GM19397 (cell line): ENCODE measurements at regions not wholly inside any gene's neighbourhood (a gene's known extent, or its start where the extent isn't known, plus 50 kb on each side); places are given as distances from the start of the nearest gene placed in this dataset.

Experiments
- ATAC-seq: cut with Tn5 transposase; IDR thresholded peaks from one replicate; pipeline ENCODE4 v1.9.1; 2021; ENCODE audit warnings: mild to moderate bottlenecking, moderate library complexity; ENCODE audit not compliant: unreplicated experiment

DNA sequence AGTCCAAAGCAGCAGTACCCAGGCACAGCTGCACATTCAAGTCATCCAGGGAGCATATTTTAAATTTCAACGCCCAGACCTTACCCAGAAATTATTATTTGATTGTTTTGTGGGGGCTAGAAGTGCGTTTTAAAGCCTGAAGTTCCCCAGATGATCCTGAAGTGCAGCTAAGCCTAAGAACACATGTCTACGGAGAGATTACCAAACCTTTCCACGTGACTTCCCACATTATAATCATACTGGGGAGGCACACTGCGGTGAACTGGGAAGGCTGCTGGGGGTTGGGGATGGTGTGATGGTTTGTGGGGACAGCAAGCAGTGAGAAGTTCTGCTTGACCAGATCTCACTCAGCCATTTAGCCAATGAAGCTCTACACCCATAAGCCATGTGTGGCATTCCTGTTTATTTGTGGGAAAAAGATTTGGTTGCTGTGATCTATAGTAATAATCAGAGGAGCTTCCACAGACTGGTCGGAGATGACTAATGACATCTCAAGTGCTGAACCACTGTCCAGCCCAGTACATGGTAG is 93.4 kb upstream of the CDH6 start:
- ATAC-seq = no peak

DNA sequence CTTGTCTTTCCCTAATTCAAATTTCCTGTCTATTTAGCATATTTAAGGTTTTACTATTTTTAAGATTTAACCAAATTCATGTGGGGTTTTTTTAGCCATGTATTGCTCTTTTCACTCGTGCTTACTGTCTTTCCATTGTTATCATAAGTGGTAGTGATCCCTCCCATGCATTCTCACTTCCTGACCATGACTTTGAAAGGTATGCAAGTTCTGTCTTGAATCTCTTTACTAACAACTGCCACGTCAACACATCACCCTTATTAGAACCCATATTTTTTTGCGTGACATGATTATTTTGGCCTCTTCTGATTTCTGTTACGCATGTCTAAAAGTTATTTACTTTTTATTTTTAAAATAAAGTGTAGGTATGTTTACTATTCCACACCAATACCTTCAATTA is 94.7 kb upstream of the CDH6 start:
- ATAC-seq = no peak

DNA sequence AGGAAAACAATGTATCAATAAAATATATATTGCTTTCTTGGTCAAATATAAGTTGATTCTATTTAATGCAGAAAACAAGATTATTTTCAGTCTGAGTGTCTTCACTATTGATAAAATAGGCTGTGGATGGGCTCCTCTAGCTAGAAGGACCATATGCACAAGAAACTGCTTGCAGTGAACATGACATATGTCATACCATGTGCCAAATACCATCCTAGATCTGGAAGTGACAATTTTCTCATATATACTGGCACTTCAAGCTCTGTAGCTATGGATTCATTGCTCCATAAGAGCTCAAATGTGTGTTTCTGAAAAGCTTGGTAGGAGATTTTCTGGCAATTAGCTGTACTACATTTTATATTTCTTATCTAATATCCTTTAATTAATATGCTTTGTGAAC is 95.6 kb upstream of the CDH6 start:
- ATAC-seq = no peak

DNA sequence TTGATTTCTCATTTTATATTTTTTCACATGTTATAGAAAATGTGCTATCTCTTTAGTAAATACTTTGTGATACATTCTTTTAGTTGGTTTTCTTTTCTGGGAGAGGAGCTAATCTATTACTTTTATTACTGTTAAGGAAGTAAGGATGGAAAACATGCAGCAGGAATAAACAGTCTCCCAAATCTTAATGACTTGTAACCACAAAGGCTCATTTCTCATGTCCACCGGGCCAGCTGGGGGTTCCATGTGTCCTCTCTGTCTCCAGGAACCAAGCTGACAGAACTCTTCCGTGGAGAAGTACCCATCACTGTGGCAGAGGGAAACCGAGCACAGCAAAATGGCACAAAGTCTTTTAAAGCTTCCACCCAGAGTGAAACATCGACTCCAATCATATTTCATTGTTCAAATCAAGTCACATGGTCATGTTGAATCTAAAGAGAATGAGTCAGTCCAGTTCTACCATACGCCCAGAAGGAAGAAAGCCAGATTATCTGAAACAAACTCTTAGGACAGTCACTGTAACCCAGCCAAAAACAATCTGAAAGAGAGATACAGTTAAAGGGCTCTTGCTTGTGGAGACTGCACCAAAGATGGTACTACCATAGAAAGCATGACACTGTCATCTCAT is 97.1 kb upstream of the CDH6 start:
- no peak for ATAC-seq

DNA sequence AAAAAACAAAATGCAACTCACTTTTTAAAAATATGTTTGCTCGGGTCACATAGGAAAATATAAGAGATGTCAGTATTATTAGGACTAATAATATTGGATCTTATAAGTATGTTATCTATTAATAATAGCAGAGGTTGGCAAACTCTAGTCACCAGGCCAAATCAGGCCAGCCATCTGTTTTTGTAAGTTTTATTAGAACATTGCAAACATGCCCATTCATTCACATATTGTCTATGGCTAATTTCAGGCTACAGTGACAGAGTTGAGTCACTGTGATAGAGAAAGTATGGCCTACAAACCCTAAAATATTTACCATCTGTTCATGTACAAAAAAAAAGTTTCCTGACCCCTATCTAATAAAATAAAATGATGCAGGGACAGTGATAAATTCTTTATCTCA is 97.7 kb upstream of the CDH6 start:
- no peak for ATAC-seq

DNA sequence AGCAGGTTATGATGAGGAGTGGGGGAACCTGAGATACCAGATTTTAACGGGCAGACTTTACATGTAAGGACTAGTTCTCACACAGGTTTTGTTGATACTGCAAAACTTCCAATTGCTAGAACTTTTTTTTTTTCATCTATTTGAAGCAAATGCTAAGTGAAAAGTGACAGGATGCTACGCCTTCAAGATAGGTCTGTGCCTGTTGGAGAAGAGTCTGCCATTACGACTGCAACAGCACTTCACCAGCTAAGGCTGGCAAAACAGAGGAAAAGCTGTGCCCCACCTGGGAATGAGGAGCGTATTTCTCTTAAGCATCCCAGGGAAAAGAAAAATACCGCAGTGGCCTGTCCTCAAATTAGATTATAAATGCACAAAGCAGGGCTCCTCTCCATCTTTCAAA is 102.0 kb upstream of the CDH6 start:
- ATAC-seq = no peak

DNA sequence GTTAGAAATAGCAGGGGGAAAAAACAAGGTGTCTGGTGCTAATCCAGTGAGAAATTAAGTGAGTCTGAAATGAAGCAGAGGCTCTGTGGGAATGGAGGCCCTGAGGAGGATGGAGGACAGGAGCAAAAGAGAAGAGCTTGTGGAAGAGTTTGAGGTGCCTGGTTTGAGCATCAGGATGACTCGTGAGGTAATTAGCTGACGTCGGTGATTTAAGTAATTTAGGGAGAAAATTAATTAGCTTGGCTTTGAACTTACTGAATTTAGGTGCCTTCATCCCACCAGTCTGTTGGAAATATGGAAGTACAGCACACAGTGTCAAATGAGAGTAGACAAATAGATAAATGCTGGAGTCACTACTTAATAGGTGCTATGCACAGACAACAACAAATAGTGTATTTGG is 103.0 kb upstream of the CDH6 start:
- ATAC-seq = no peak

DNA sequence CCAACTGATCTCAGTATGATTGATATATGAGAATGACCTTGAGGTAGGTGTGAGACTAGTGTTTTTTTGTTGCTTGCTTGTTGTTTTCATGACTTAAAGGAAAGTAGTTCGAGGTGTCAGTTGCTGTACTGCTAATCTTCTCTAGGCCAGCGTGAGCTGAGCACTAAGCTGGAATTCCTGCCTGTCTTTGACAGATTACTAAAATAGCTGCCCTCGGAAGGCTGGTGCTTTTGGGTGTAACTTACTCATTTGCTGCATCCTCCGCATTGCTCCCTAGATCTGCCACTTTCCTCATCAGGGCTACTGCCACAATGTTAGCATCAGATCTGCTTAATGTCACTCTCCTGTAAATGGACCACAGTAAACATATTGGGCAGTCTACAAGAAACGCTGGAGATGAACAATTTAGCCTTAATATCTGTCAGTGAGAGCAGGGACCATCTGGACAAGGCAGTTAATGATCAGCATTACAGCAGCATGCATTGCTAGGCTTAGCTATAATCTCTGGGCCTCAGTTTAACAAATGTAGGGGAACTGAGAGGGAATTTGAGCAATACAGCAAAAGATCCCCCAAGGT is 106.6 kb upstream of the CDH6 start:
- no peak for ATAC-seq

DNA sequence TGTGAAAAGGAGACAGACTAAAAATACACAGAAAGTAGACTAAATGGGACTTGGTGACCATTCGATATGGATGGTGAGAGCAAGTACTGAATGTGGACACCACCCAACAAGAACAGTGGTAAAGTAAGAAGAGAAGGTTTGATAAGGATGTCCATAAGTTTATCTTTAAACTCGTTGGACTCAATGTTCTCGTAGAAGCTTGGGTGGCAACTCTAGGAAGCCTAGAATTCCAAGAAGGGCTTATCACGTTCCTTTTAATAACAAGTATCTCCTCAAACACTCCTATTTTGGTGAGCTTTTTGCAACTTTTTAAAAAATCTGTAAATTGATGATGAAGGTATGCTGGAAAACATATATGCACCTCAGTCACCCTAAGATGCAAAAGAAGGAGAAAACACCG is 108.6 kb upstream of the CDH6 start:
- ATAC-seq = no peak

DNA sequence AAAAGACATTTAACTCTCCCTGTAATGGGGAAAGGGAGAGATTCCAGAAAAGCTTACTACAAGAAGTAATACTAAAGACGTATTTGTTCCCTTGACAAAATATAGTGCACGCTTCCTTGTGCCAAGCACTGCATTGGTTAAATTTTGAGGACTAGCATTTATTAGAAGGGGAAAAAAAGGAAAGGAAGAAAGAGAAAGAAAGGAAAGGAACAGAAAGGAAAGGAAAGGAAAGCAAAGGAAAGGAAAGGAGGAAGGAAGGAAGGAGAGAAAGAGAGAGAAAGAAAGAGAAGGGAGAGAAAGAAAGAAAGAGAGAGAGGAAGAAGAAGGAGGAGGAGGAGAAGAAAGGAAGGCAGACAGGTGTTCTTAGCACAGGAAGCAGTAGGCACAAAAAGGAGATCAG is 110.1 kb upstream of the CDH6 start:
- ATAC-seq = no peak

DNA sequence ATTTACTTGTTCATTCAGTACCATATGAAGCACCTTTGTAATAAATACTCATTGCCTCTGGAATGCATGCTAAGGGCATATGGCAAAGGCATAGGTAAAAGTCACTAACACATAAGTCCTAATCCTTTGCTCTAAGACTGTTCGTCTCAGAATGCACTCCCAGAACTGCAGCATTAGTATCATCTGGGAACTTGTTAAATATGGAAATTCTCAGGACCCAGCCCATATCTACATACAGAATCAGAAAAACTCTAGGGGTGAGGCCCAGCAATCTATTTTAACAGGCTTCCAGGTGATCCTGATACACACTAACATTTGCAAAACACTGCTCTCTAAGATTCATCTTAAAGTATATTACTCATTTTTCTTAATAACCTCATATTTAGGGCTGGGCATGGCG is 113.8 kb upstream of the CDH6 start:
- no peak for ATAC-seq

DNA sequence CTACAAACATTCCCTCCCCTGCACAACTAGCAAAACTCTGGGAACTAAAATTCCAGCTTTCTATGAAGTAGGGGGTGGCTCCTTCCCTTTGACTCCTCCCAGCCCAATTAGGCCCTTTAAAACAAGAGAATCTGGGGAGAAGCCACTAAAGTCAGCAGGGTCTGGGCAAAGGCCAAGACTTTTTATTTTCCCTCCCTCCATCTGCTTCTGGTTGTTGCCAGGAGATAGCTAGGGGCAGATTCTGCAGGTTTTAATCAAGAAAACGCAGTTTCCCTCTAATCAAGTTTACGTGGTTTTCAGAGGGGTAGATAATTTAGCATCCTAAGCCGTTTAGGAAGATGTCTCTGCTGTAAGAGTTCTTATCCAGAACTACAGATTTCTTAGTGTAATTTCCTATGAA is 114.5 kb upstream of the CDH6 start:
- no peak for ATAC-seq

DNA sequence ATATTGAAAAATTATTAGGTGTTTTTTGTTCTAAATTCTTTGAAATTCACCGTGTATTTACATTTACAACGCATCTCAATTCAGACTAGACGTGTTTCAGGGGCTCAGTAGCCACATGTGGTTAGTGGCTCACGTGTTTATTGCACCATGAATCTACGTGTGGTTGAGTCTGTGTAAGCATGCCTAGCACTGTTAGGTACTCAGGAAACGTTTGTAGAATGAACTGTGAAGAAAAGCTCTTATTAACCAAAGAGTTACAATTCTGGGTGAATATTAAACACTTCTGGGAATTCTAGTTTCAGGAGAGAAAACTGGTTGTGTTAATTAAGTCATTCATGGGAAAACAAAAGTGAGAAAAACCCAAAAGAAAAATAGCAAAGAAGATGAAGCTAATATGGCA is 117.5 kb upstream of the CDH6 start:
- no peak for ATAC-seq

DNA sequence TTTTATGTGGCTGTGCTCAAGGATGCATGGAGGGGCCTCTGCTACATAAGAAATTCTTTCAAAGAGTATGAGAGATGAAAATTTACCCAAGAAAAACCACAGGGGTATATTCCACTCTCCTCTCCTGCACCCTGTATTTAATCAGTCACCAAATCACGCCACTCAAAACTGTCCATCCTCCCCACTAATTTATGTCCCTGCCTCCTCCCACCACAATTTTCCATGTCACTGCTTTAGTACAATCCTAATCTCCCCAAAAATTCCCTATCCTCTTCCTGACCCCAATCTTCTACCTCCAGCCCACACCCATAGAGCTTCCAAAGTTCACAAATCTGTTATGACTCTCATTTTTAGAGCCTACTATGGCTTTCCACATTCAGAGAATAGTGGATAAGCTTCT is 125.2 kb upstream of the CDH6 start:
- no peak for ATAC-seq

DNA sequence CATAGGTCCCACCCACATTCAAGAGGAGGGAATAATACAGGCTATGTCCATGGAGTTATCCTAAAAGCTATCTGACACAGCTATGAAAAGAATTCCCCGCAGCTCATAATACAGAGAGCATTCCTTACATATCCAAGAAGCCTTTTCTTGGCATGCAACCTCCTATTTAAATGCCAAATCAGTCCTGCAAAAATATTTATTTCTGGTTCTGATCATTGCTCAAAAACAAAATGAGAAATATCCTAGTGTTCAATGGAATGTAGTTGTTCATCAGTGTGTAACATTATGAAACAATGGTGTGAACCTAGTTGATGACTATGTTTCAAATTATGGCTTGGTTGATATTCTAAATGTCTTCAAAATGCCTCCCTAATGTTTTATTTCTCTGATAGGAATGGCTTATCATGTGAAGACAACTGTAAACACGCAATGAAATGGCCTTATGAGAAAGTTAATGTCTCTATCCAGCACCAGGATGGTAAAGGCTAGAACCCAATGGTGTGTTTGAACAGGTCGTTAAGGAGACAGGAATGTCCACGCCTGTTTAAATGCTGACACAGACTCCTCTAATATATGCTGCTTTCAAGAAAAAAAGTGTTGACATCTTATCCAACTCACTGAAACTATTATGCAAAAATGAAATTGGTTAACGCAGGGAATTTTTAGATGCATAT is 126.7 kb upstream of the CDH6 start:
- ATAC-seq = no peak

DNA sequence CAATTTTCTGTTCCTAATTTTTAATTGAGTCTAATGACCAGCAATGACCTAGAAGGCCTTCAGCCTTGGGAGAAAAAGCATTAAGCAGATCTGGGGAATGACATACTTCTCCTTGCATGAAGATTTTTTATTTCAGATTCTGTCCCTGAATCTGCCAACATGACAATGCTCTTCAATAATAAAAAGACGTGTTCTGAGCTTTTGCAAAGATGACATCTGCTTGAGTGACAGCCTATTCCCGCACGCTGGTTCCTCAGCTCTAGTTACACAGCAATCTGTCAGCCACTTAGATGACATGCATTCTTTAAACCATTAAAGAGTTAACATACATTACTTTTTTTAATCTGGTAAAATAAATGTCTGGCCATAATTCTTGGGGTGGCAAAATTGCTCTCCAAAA is 129.3 kb upstream of the CDH6 start:
- ATAC-seq = no peak

DNA sequence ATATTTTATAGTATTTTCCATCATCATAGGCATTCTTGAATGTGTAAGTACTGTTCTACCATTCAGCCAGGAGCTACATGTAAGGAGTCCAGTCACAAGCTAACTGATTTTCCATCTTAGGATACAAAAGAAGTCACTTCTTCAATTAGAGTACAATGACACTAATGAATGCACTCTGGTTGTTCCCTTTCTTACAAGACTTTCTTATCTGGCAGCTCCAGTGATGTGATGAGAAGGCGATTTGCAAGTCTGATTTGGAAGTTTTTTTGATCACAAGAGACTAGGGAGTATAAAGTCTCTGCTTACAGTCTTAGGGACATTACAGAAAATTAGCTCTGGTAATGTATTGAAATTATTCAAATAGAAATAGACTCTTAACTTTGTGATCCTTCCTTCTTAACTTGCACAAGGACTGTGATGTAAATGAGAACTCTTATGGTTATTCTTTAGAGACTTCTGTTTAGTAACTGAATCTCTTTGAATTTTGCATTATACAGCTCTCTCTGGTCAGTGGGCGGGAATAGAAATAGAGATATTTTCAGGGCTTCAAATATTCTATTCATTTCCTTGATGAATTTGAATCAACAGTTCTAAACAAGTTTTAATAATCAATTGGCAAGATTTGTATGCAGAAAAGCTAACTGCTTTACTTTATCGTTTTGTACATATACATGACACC is 130.4 kb upstream of the CDH6 start:
- ATAC-seq = no peak

DNA sequence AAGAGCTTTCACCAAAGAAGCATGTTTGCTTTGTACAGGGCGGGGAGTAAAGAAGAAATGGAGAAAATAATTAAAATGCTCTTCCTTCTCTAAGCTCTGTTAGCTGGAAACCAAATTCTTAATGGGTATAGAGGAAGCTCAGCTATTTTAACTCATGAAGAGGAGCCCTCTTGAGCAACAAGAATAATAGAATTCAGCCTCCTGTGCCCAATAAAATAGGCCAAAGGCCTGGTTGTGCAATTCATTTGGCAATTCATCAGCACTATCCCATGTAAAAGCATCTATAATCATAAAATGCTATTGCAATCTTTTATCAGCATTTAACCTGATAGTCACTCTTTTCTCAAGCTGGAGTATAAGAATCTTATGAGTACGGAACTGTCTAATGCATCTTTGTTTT is 133.6 kb upstream of the CDH6 start:
- no peak for ATAC-seq

DNA sequence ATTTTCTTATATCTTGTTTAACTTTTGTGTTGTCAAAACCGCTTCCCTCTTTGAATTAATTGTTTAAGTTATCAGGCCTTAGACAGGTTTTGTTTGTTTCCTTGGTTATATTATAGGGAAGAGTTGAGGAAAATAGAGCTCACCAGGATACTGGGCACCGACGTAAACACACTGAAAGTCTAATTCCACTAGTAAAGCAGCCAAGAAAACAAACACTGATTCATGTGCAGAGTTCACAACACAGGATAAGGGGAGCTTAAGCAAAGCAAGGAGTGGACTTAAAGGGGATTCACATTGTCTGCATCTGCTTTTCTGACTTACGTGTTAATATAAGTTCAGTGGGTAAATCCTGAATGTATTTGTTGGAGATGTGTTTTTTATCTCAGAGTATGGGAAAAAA is 139.0 kb upstream of the CDH6 start:
- no peak for ATAC-seq

DNA sequence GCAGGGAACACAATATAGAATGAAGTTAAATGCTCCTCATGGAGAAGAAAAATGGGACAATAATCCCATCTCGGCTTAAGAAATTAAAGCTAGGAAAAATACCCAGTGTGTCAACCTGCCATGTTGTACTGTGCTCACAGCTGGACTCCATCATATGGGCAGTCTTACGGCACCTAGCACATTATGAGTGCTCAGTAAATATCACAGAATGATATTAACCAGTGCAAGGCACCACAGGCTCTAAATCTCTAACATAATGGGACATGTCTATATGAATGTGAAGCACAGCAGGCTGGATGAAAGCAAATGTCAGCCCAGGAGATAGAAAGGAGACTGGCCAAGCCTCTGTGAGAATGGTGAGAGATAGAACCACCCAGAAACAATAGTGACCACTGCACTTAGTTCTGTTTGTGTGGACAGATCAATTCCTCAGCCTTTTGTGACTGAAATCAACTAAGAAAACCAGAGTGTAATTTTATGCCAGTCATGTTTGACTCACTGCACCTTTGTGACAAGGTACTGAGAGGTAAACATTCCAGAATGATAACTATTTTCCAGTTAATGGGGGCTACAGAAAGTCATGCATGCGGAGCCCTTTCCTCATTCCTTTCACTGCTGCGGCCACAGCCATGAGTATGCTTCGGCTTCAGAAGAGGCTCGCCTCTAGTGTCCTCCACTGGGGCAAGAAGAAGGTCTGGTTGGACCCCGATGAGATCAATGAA is 140.4 kb upstream of the CDH6 start:
- no peak for ATAC-seq

DNA sequence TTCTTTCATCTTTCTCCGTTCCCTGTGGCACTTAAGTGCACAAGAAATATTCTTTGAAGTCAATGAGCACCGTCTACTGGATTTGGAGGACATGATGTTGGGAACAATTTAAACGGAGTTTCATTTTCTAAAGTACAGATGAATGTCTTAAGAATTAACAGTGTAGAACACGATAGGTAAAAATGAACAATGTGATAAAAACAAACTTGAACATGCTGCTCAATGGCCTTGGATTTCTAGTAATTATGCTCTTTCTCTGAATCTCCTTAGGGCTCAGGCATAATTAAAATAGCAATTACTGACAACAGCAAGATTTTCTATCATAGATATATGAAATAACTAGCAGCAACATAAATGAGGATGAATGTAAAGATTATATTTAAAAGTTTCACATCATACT is 142.2 kb upstream of the CDH6 start:
- ATAC-seq = no peak
